H1 (cell line): ENCODE measurements at regions not wholly inside any gene's neighbourhood (a gene's known extent, or its start where the extent isn't known, plus 50 kb on each side); places are given as distances from the start of the nearest gene placed in this dataset.

ENCODE experiments used
- CBX5 ChIP-seq: fragments of 300-800, 300-1000 bp; sonication (generic); IDR thresholded peaks from 2 replicates; pipeline ENCODE4 v1.7.1; 2016; ENCODE audit warnings: antibody characterized with exemption, low read length, low read depth
- CTCF ChIP-seq, 3 experiments: IDR thresholded peaks; 1 replicate in 2 of 3; 2 replicates in 1 of 3; pipeline versions ENCODE4 v1.5.1 to v1.6.1; 2011; ENCODE audit warnings: low read length in 3 of 3, mild to moderate bottlenecking in 3 of 3, inconsistent platforms in 2 of 3, low read depth in 1 of 3, moderate library complexity in 1 of 3; ENCODE audit not compliant: insufficient read depth in 1 of 3; ENCODE audit errors: control extremely low read depth in 1 of 3
- EP300 ChIP-seq, 2 experiments: IDR thresholded peaks; 1 replicate in 1 of 2; 2 replicates in 1 of 2; pipeline ENCODE4 v1.6.1; 2011 to 2012; ENCODE audit warnings: low read depth in 2 of 2, low read length in 2 of 2, mild to moderate bottlenecking in 2 of 2, borderline replicate concordance in 1 of 2, inconsistent platforms in 1 of 2, moderate library complexity in 1 of 2
- SP2 ChIP-seq: IDR thresholded peaks from 2 replicates; pipeline ENCODE4 v1.6.1; 2012; ENCODE audit warnings: mild to moderate bottlenecking, low read length, inconsistent platforms

DNA sequence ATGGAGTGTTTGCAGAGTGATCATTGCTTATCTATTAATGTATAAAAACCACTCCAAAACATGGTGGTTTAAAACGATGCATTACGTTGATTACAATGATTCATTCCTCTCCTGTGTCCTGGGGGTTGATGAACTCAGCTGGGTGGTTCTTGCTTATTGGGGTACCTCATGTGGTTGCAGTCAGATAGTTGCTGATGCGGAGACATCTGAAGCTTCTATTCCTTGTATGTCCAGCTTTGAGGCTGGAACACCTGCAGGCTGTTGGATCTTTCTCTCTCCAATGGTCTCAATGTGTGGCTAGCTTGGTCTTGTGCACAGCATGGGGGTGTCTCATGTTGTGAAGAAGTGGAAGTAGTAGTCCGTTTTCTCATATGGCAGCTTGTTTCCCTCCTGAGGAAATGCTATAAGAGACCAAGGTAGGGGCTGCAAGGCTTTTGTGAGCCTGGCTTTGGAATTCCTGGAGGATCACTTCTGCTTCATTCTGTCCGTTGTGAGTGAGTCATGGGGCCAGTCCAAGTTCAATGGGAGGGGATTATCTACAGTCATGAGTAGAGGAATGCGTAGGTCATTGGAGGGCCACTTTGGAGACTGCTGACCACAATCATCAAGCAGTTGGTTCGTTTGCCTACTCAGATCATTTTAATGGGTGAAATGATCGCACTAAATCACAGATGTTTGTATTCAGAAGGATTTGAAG lies 601.0 kb downstream of the SLC4A3 start (continued):
- TF ChIP-seq CTCF (IDR thresholded peaks at IDR 0.05; ENCODE audit: control extremely low read depth in 1 of 3, insufficient read depth in 1 of 3, low read depth in 1 of 3, low read length in 3 of 3) (no peak), EP300 (IDR thresholded peaks at IDR 0.05; ENCODE audit: borderline replicate concordance in 1 of 2, low read depth in 2 of 2, low read length in 2 of 2) (no peak), SP2 (no peak), CBX5 (no peak)
